HG03108 (cell line): ENCODE measurements at regions not wholly inside any gene's neighbourhood (a gene's known extent, or its start where the extent isn't known, plus 50 kb on each side); places are given as distances from the start of the nearest gene placed in this dataset.

Experiments used
- ATAC-seq: cut with Tn5 transposase; IDR thresholded peaks from one replicate; pipeline ENCODE4 v1.9.1; 2021; ENCODE audit warnings: moderate library complexity; ENCODE audit not compliant: unreplicated experiment

DNA sequence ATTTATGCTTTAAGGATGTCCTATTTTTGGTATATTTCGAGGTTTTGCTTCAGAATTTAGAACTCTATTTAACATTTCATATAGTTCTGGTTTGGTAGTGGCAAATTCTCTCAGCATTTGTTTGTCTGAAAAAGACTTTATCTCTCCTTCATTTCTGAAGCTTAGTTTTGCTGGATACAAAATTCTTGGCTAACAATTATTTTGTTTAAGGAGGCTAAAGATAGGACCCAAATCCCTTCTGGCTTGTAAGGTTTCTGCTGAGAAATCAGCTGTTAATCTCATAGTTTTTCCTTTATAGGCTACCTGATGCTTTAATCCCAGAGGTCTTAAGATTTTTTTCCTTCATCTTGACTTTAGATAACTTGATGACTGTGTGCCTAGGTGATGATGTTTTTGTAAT, 162.7 kb upstream of the B3GAT2 start:
- ATAC-seq: no peak

- ATAC-seq: no peak
Measured at GRCh38 chr6:71123051-71123450, 165.6 kb upstream of the OGFRL1 start.

DNA sequence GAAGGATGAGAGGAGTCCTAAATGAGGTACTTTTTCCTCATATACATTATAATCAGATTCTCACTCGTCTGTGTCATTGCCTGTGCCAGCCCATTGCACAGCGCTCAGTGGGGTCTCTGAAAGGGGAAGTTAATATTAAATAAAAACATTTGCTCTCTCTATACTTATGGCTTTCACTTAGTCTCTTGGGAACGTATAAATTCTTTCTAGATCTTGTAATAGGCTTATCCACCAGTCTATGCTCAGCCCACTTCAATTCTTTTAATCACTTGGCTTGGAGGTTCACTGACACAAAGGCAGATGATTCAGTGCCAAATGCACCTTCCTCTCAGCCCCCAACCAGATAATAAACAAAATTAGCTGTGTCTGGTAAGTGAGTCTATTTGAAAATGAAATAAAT, 164.3 kb upstream of the OGFRL1 start:
- no peak for ATAC-seq

DNA sequence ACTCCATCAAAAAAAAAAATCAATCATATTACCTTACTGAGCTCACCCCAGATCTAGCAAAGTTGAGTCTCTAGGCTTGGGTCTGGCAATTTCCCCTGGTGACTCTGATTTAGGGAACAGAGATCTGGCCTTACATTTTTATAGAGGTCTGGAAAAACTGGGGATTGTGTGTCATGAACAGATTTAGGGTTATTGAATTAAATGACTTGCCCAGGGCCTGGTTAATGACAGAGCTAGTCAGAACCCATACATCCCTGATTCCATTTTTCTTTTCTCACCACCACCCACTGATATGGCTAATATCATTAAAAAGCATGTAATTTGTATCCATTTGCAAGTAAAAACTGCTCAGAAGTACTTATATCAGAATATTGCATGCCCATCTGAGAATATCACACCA, 163.4 kb upstream of the OGFRL1 start:
- ATAC-seq: no peak

- ATAC-seq: no peak
Measured at GRCh38 chr6:71126506-71126905, 162.1 kb upstream of the OGFRL1 start.

- ATAC-seq: no peak
Measured at GRCh38 chr6:71127374-71127773, 161.2 kb upstream of the OGFRL1 start.

DNA sequence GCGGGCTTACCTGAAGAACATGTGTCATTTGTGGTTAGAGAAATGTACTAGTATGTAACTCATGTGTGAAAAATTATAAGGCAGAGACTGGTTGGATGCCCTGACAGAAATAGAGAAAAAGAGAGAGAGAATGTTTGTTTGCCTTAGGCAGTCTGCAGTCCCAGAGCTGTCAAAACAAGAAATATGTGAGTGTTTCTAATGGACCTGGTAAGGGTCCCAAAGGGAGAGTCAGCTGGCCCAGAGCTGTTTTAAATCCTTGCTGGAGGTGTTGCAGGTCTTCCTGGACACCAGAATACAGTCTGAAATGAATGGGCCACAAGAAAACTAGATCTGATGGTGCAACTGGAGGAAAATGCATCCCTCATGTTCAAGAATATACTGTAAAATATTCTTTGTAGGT, 158.3 kb upstream of the OGFRL1 start:
- ATAC-seq: no peak

GRCh38 chr6:71134929-71135642, 153.5 kb upstream of the OGFRL1 start:
- no peak for ATAC-seq

DNA sequence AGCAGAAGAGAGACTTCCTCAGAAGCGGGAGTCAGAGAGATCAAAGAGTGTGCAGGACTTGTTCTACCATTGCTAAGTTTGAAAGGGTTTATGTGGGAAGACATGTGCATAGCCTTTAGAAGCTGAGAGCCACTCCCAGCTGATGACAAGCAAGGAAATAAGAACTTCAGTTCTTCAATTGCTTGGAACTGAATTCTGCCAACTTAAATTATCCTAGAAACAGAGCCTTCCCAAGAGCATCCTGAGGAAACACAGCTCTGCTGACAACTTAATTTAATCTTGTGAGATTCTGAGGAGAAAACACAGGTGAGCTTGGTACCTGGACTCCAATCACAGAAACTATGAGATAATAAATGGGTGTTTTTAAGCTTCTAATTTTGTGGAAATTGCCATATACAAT, 150.6 kb upstream of the OGFRL1 start:
- ATAC-seq: no peak

- ATAC-seq: no peak
Measured at GRCh38 chr6:71138376-71138775, 150.2 kb upstream of the OGFRL1 start.

DNA sequence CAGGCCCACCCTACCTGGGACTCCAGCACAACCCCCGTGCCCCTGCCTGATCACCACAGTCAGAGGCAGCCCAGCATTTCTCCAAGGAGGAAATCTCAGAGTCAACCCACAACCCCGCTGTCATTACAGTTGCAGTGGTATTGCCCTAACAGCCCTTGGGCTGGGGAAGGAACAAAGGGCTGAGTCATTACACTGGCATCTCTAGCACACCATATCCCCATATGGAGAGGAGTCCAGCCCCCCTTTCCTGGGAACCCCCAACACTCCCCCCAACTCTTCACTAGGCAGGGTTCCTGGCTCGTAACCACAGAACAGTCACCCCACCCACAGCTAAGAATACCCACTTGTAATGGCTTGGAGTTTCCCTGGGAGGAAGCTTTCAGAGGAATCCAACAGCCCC, 149.4 kb upstream of the OGFRL1 start:
- ATAC-seq: no peak

GRCh38 chr6:71153755-71154325, 134.8 kb upstream of the OGFRL1 start:
- no peak for ATAC-seq

DNA sequence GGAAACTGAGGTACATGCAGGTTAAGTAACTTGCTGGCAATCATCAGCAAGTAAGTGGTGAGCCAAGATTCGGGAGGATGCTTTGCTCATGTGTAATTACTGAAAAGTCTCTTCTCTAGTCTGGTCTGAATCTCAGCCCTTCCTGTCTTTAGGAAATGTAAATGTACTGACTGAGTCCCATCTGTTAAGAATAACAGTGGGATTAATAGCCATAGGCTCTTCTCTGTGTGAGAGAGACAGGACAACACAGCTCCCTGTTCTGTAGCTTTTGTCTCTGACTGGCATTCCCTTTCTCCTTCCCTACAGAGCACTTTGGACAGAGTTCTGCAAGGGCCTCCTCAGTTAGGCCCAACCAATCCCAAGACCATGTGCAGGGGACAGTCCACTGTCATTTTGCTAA, 131.3 kb upstream of the OGFRL1 start:
- no peak for ATAC-seq

GRCh38 chr6:71164890-71165289, 123.7 kb upstream of the OGFRL1 start:
- ATAC-seq: no peak

GRCh38 chr6:71168233-71168765, 120.3 kb upstream of the OGFRL1 start:
- no peak for ATAC-seq

DNA sequence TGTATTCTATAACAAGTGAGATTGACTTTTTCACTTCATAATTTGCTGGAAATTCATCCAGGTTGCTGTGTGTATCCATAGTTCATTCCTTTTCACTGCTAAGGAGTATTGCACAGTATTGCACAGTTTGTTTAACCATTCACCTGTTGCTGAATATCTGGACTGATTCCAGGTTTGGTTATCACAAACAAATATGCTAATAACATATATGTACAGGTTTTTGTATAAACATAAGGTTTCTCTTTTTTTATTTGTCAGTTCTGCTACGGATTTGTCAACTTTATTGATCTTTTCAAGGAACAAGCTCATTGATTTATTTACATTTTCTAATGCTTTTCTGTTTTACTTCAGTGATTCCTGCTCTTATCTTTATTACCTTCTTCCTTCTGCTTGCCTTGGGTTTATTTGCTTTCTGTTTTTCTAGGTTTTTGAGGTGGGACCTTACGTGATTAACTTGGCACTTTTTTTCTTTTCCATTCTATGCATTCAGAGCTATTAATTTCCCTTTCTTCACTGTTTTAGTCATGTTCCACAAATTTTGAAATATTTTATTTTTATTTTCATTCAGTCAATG, 117.0 kb upstream of the OGFRL1 start:
- no peak for ATAC-seq

- ATAC-seq: no peak
Measured at GRCh38 chr6:71179249-71179885, 109.2 kb upstream of the OGFRL1 start.

DNA sequence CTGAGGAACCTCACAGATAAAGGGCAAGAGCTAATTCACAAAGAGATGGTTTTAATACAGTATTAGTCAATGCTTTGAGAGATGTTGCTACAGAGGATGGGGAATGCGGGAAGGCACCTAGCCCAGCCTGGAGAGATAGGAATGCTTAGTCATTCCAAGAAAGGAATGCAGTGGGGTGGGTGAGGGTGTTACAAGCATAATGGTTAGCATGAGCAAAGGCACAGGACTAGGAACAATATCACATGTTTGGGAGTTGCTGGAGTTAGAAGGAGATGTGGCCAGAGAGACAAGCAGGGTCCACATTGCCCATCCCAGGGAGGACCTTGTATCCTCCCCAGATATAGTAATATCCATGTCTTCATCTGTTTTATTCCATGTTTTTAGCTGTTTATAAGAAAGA, 107.0 kb upstream of the OGFRL1 start:
- ATAC-seq: no peak

DNA sequence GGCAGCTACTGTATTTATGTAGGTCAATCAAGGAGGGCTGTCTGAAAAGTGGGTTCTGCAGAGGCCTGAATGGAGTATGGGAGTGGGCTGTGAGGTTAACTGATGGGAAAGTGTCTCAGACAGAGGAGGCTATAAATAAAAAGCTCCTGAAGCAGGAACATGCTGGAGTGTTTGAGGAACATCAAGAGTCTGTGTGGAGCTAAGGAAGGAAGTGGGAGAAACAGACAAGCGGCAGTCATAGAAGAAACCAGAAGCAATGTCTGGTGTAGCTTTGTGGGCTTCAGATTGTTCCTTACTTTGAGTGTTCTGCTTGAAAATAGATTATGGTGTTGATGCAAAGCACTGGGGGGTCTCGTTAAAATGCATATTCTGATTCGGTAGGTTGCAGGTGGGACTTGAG, 101.5 kb upstream of the OGFRL1 start:
- ATAC-seq: no peak

- ATAC-seq: no peak
Measured at GRCh38 chr6:71190809-71191208, 97.8 kb upstream of the OGFRL1 start.

DNA sequence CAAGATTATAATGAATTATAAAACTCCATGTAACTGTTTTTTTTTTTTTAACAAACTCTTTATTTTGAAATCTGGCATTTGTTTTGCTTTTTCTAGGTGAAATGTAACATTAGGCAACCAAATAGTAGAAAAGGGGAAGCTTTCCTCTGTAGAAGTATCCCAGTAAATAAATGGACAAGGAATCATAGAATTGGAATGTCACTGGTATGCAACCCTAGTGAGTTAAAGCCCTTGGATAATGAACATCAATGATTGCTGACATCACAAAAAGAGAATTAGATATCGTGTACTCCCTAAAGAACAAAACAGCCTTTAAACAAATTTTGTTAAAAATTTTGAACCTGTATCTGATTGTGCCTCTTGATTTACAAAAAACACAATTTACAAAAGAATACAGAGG, 93.9 kb upstream of the OGFRL1 start:
- ATAC-seq: no peak

- no peak for ATAC-seq
Measured at GRCh38 chr6:71197267-71197666, 91.3 kb upstream of the OGFRL1 start.
